CD4-positive, alpha-beta T cell (primary cell): ENCODE measurements at regions not wholly inside any gene's neighbourhood (a gene's known extent, or its start where the extent isn't known, plus 50 kb on each side); places are given as distances from the start of the nearest gene placed in this dataset.

Experiments
- ATAC-seq: fragments of 200-7000 bp; cut with Tn5 transposase; one replicate; pipeline ENCODE4 v1.10.0; 2022; ENCODE audit warnings: mild to moderate bottlenecking; ENCODE audit not compliant: poor library complexity
- CTCF ChIA-PET: fragments of 350-600 bp; sonication (Branson Sonifier 250); formaldehyde crosslinking; loops from one replicate; lab custom pipeline; 2021; ENCODE audit warnings: antibody characterized with exemption, inconsistent platforms; lab: Charles Lee
- POLR2A ChIA-PET: fragments of 350-600 bp; sonication (Branson Sonifier 250); formaldehyde crosslinking; loops from one replicate; lab custom pipeline; 2021; ENCODE audit warnings: antibody characterized with exemption, inconsistent platforms; lab: Charles Lee
- DNase-seq, 14 experiments: peaks; one replicate each; pipeline ENCODE4 v3.0.0-alpha.2; 2013 to 2020; ENCODE audit warnings: mixed read lengths in 2 of 14
- H3K27ac ChIP-seq, 2 donors: one replicate each; pipeline versions ENCODE4 v1.5.1 to v1.7.0; 2013; ENCODE audit warnings: low read length in 2 of 2, low read depth in 1 of 2, mild to moderate bottlenecking in 1 of 2
- H3K27me3 ChIP-seq, 2 experiments: 1 replicate in 1 of 2; 2 replicates in 1 of 2; pipeline versions ENCODE4 v1.6.1 to v1.7.0; 2013; ENCODE audit warnings: low read length in 2 of 2, control low read depth in 1 of 2, mild to moderate bottlenecking in 1 of 2, moderate library complexity in 1 of 2; ENCODE audit not compliant: insufficient read depth in 2 of 2, control insufficient read depth in 1 of 2
- H3K36me3 ChIP-seq: one replicate; pipeline ENCODE4 v1.6.1; 2013; ENCODE audit warnings: low read length, control low read depth; ENCODE audit not compliant: insufficient read depth
- H3K4me1 ChIP-seq: one replicate; pipeline ENCODE4 v1.6.1; 2013; ENCODE audit warnings: low read length, control low read depth; ENCODE audit not compliant: insufficient read depth
- H3K4me3 ChIP-seq: one replicate; pipeline ENCODE4 v1.5.1; 2013; ENCODE audit warnings: mild to moderate bottlenecking, low read length, moderate library complexity
- H3K9me3 ChIP-seq, 2 experiments: 1 replicate in 1 of 2; 2 replicates in 1 of 2; pipeline versions ENCODE4 v1.6.1 to v1.7.0; 2013; ENCODE audit warnings: low read length in 2 of 2, mild to moderate bottlenecking in 2 of 2, control low read depth in 1 of 2, moderate library complexity in 1 of 2; ENCODE audit not compliant: control insufficient read depth in 1 of 2, insufficient read depth in 1 of 2
- H3K27ac Mint-ChIP-seq: one replicate; pipeline ENCODE4 v1.8.0; 2020; ENCODE audit warnings: mixed read lengths
- H3K27me3 Mint-ChIP-seq: one replicate; pipeline ENCODE4 v1.8.0; 2021; ENCODE audit warnings: mixed read lengths
- H3K36me3 Mint-ChIP-seq: one replicate; pipeline ENCODE4 v1.8.0; 2021; ENCODE audit warnings: low read depth, mixed read lengths
- H3K4me1 Mint-ChIP-seq: one replicate; pipeline ENCODE4 v1.8.0; 2021; ENCODE audit warnings: low read depth, mixed read lengths
- H3K4me3 Mint-ChIP-seq: one replicate; pipeline ENCODE4 v1.8.0; 2020; ENCODE audit warnings: mild to moderate bottlenecking, mixed read lengths
- H3K9me3 Mint-ChIP-seq: one replicate; pipeline ENCODE4 v1.8.0; 2020; ENCODE audit warnings: mixed read lengths
- CTCF ChIP-seq: fragments of 200-600 bp; IDR thresholded peaks from one replicate; pipeline ENCODE4 v1.8.0; 2022; ENCODE audit warnings: antibody characterized with exemption, mild to moderate bottlenecking
- intact Hi-C, 2 experiments: fragments of 100-400 bp; cut with DNase I in 1 of 2; cut with micrococcal nuclease in 1 of 2; formaldehyde crosslinking; loops; one replicate each; pipeline versions ENCODE4 v1.15.1 to v1.9.0; 2023 to 2025; cut with DNase I, micrococcal nuclease

- H3K9me3 ChIP-seq, result no peaks in the 10 kb centered on the region
- Mint-ChIP-seq H3K27me3 (peaks cover 8% of the 10 kb centered on the region), H3K9me3 (no peaks in the 10 kb centered on the region), H3K4me1 (no peaks in the 10 kb centered on the region), H3K27ac (no peak overlapping the region), H3K4me3 (no peak overlapping the region), H3K36me3 (no peaks in the 10 kb centered on the region)
- ChIA-PET POLR2A (interaction anchor here (0.6 kb wide), 2 partner anchors 250 to 998 kb away, joined by 3 read pairs; partner anchors contain the start of gene HOXD10), CTCF (interaction anchor here (1.2 kb wide), 1 partner anchor 34 kb away, joined by 4 read pairs; no protein-coding TSS in a partner anchor)
- H3K36me3 ChIP-seq, result no peaks in the 10 kb centered on the region
- DNase-seq, result no peak
- ATAC-seq, result no peak
- no peaks in the 10 kb centered on the region for H3K27me3 ChIP-seq
- no peaks in the 10 kb centered on the region for H3K4me1 ChIP-seq
- TF ChIP-seq CTCF, result no peak
- intact Hi-C loops, result no loop called here
- H3K4me3 ChIP-seq, result no peak overlapping the region
- H3K27ac ChIP-seq, result no peak overlapping the region
Observed at GRCh38 chr2:177114712-177115111, 97.9 kb upstream of the HNRNPA3 start.

DNA sequence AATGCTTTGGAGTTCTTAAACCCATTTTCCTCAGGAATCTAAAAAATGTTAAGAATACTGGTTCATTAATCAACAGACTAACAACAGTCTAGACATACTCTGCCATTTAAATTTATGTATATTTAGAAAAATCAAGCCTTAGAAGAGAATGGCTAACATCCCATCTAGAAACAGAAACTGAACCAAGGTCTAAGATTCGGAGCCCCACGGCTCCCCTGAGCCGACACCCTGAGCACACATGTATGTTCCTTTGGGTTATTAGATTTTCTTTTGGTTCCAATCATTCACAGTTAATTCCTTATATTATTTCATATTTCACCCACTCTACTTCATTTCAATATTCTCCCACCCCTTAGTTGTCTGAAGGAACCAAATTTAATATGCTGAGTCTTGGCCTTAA lies 94.8 kb upstream of the HNRNPA3 start:
- Histone ChIP-seq H3K4me3 (no peak overlapping the region), H3K36me3 (no peaks in the 10 kb centered on the region), H3K9me3 (no peaks in the 10 kb centered on the region), H3K4me1 (no peaks in the 10 kb centered on the region), H3K27ac (no peak overlapping the region), H3K27me3 (no peaks in the 10 kb centered on the region)
- H3K9me3 Mint-ChIP-seq, result no peaks in the 10 kb centered on the region
- H3K4me3 Mint-ChIP-seq, result no peak overlapping the region
- H3K27ac Mint-ChIP-seq, result no peak overlapping the region
- no peaks in the 10 kb centered on the region for H3K4me1 Mint-ChIP-seq
- no peaks in the 10 kb centered on the region for H3K36me3 Mint-ChIP-seq
- ATAC-seq (no peak), DNase-seq (no peak)
- POLR2A ChIA-PET, result no interaction called here
- peaks cover 11% of the 10 kb centered on the region for H3K27me3 Mint-ChIP-seq
- CTCF ChIA-PET, result no interaction called here
- intact Hi-C loops, result no loop called here
- no peak for TF ChIP-seq CTCF

DNA sequence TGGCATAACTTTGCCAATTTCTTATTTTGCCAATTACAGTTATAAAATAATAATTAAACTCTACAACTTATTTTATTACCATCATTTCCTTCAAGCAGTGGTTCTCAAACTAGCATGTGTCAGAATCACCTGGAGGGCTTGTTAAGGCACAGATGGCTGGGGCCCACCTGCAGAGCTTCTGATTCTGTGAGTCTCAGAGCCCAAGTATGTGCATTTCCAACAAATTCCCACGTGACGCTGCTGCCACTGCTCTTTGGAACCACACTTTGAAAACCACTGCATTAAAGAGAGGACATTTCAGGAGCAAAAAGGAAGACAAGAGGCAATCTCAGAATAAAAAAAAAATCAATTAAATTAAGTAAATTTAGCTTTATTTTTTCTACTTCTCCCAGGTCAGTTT lies 94.0 kb upstream of the HNRNPA3 start:
- POLR2A ChIA-PET, result interaction anchor here (0.7 kb wide), 1 partner anchor 11 kb away, joined by 3 read pairs; no protein-coding TSS in a partner anchor
- no peak overlapping the region for H3K27ac Mint-ChIP-seq

More for the DNA sequence above, 94.0 kb upstream of the HNRNPA3 start:
- Histone ChIP-seq H3K4me1 (no peaks in the 10 kb centered on the region), H3K27me3 (no peaks in the 10 kb centered on the region), H3K36me3 (no peaks in the 10 kb centered on the region), H3K27ac (no peak overlapping the region), H3K4me3 (no peak overlapping the region), H3K9me3 (no peaks in the 10 kb centered on the region)
- intact Hi-C loops, result no loop called here
- CTCF ChIA-PET, result no interaction called here
- Mint-ChIP-seq H3K4me3 (no peak overlapping the region), H3K4me1 (no peaks in the 10 kb centered on the region), H3K27me3 (peaks cover 11% of the 10 kb centered on the region), H3K36me3 (no peaks in the 10 kb centered on the region), H3K9me3 (no peaks in the 10 kb centered on the region)
- no peak for TF ChIP-seq CTCF
- DNase-seq (no peak), ATAC-seq (no peak)
